Activated CD8-positive, alpha-beta memory T cell treated with anti-CD3 and anti-CD28 coated beads for 24 hours (primary cell): ENCODE measurements at regions not wholly inside any gene's neighbourhood (a gene's known extent, or its start where the extent isn't known, plus 50 kb on each side); places are given as distances from the start of the nearest gene placed in this dataset.
"Not testable (repeated sequence)": the region's sequence is repeated elsewhere in the genome, so short reads cannot be mapped to it uniquely, and the experiment has no call there.

Source experiments
- DNase-seq: peaks from one replicate; pipeline ENCODE4 v3.0.0-alpha.2; 2020

GRCh38 chr10:81135851-81136250, 598.1 kb downstream of the SH2D4B start:
- DNase-seq: no peak

GRCh38 chr10:81136261-81136660, 598.6 kb downstream of the SH2D4B start:
- DNase-seq: no peak

- no peak for DNase-seq
Observed at GRCh38 chr10:81145975-81146374, 608.3 kb downstream of the SH2D4B start.

GRCh38 chr10:81146436-81146835, 608.7 kb downstream of the SH2D4B start:
- no peak for DNase-seq

- no peak for DNase-seq
Observed at GRCh38 chr10:81152656-81153055, 615.0 kb downstream of the SH2D4B start.

GRCh38 chr10:81157681-81158080, 620.0 kb downstream of the SH2D4B start:
- DNase-seq: no peak

GRCh38 chr10:81177651-81178244, 640.0 kb downstream of the SH2D4B start:
- no peak for DNase-seq

GRCh38 chr10:81179324-81179723, 641.6 kb downstream of the SH2D4B start:
- no peak for DNase-seq

- DNase-seq: no peak
Observed at GRCh38 chr10:81179805-81180452, 642.2 kb downstream of the SH2D4B start.

- DNase-seq: no peak
Observed at GRCh38 chr10:81182296-81182695, 644.6 kb downstream of the SH2D4B start.

- DNase-seq: no peak
Observed at GRCh38 chr10:81192221-81192788, 654.6 kb downstream of the SH2D4B start.

GRCh38 chr10:81200801-81201200, 663.1 kb downstream of the SH2D4B start:
- DNase-seq: no peak

- DNase-seq: not testable (repeated sequence)
Observed at GRCh38 chr10:81207359-81207758, 667.6 kb upstream of the NRG3 start.

GRCh38 chr10:81213370-81213769, 661.6 kb upstream of the NRG3 start:
- no peak for DNase-seq

GRCh38 chr10:81215498-81215897, 659.5 kb upstream of the NRG3 start:
- no peak for DNase-seq

- no peak for DNase-seq
Observed at GRCh38 chr10:81216949-81217348, 658.0 kb upstream of the NRG3 start.

- DNase-seq: no peak
Observed at GRCh38 chr10:81218307-81218706, 656.7 kb upstream of the NRG3 start.

GRCh38 chr10:81219758-81220157, 655.2 kb upstream of the NRG3 start:
- DNase-seq: no peak

GRCh38 chr10:81248886-81249285, 626.1 kb upstream of the NRG3 start:
- no peak for DNase-seq

- no peak for DNase-seq
Observed at GRCh38 chr10:81251457-81252115, 623.4 kb upstream of the NRG3 start.

GRCh38 chr10:81264991-81265390, 610.0 kb upstream of the NRG3 start:
- DNase-seq: not testable (repeated sequence)

GRCh38 chr10:81270051-81270450, 604.9 kb upstream of the NRG3 start:
- no peak for DNase-seq

- DNase-seq: no peak
Observed at GRCh38 chr10:81280497-81281479, 594.2 kb upstream of the NRG3 start.
